Naive thymus-derived CD4-positive, alpha-beta T cell (primary cell): ENCODE measurements at regions not wholly inside any gene's neighbourhood (a gene's known extent, or its start where the extent isn't known, plus 50 kb on each side); places are given as distances from the start of the nearest gene placed in this dataset.

Experiments used
- ATAC-seq: fragments of 150-1000 bp; cut with Tn5 transposase; 2 replicates; pipeline ENCODE4 v1.10.0; 2021; ENCODE audit warnings: mild to moderate bottlenecking, moderate library complexity
- CTCF ChIA-PET: fragments of 350-600 bp; sonication (Branson Sonifier 250); formaldehyde crosslinking; loops from one replicate; lab custom pipeline; 2021; ENCODE audit warnings: antibody characterized with exemption; lab: Charles Lee
- POLR2A ChIA-PET: fragments of 350-600 bp; sonication (Branson Sonifier 250); formaldehyde crosslinking; loops from one replicate; lab custom pipeline; 2021; ENCODE audit warnings: antibody characterized with exemption, inconsistent platforms; lab: Charles Lee
- DNase-seq, 9 donors: peaks; one replicate each; pipeline versions ENCODE4 v3.0.0 to v3.0.0-alpha.2; 2020 to 2022; ENCODE audit warnings: mixed read lengths in 1 of 9
- H3K27ac ChIP-seq: one replicate; pipeline ENCODE4 v1.7.0; 2013; ENCODE audit warnings: mild to moderate bottlenecking, low read depth, low read length, moderate library complexity
- H3K27me3 ChIP-seq, 2 donors: one replicate each; pipeline ENCODE4 v1.7.0; 2013; ENCODE audit warnings: low read length in 2 of 2, mild to moderate bottlenecking in 2 of 2, moderate library complexity in 2 of 2; ENCODE audit not compliant: control insufficient read depth in 2 of 2, insufficient read depth in 2 of 2
- H3K36me3 ChIP-seq, 3 experiments: 1 replicate in 2 of 3; 2 replicates in 1 of 3; pipeline ENCODE4 v1.7.0; 2013; ENCODE audit warnings: low read length in 3 of 3, mild to moderate bottlenecking in 3 of 3, moderate library complexity in 1 of 3; ENCODE audit not compliant: insufficient read depth in 3 of 3, control insufficient read depth in 2 of 3
- H3K4me1 ChIP-seq, 2 donors: one replicate each; pipeline ENCODE4 v1.7.0; 2013; ENCODE audit warnings: low read length in 2 of 2, mild to moderate bottlenecking in 2 of 2, moderate library complexity in 1 of 2; ENCODE audit not compliant: control insufficient read depth in 2 of 2, insufficient read depth in 2 of 2
- H3K4me3 ChIP-seq: 2 replicates; pipeline ENCODE4 v1.7.0; 2013; ENCODE audit warnings: mild to moderate bottlenecking, low read length
- H3K9me3 ChIP-seq, 3 experiments: 1 replicate in 2 of 3; 2 replicates in 1 of 3; pipeline ENCODE4 v1.7.0; 2013; ENCODE audit warnings: low read length in 3 of 3; ENCODE audit not compliant: control insufficient read depth in 2 of 3
- H3K27ac Mint-ChIP-seq, 9 donors: one replicate each; pipeline ENCODE4 v1.8.0; 2020 to 2022; ENCODE audit warnings: mixed read lengths in 9 of 9, mild to moderate bottlenecking in 8 of 9, moderate library complexity in 5 of 9, inconsistent platforms in 2 of 9
- H3K27me3 Mint-ChIP-seq, 5 donors: one replicate each; pipeline ENCODE4 v1.8.0; 2021 to 2022; ENCODE audit warnings: mixed read lengths in 5 of 5, mild to moderate bottlenecking in 1 of 5
- H3K36me3 Mint-ChIP-seq, 5 donors: one replicate each; pipeline ENCODE4 v1.8.0; 2020 to 2022; ENCODE audit warnings: mixed read lengths in 5 of 5, mild to moderate bottlenecking in 3 of 5, inconsistent platforms in 1 of 5
- H3K4me1 Mint-ChIP-seq, 7 donors: one replicate each; pipeline ENCODE4 v1.8.0; 2020 to 2022; ENCODE audit warnings: mixed read lengths in 7 of 7, mild to moderate bottlenecking in 3 of 7, inconsistent platforms in 1 of 7
- H3K4me3 Mint-ChIP-seq, 10 donors: one replicate each; pipeline ENCODE4 v1.8.0; 2020 to 2022; ENCODE audit warnings: mild to moderate bottlenecking in 10 of 10, mixed read lengths in 10 of 10, moderate library complexity in 6 of 10, inconsistent platforms in 2 of 10
- H3K9me3 Mint-ChIP-seq, 11 donors: one replicate each; pipeline ENCODE4 v1.8.0; 2020 to 2022; ENCODE audit warnings: mixed read lengths in 11 of 11, mild to moderate bottlenecking in 4 of 11, inconsistent platforms in 1 of 11, moderate library complexity in 1 of 11
- intact Hi-C, 2 donors: fragments of 100-400 bp; cut with micrococcal nuclease; formaldehyde crosslinking; loops; one replicate each; pipeline ENCODE4 v1.15.1; 2023

- Mint-ChIP-seq H3K4me1 (peaks cover 0 to 9% (median 0%) of the 10 kb centered on the region in 7 donors), H3K4me3 (no peak overlapping the region), H3K27ac (no peak overlapping the region), H3K36me3 (peaks cover 0 to 26% (median 8%) of the 10 kb centered on the region in 5 donors), H3K27me3 (peaks cover 0 to 3% (median 0%) of the 10 kb centered on the region in 5 donors), H3K9me3 (peaks cover 3 to 19% (median 6%) of the 10 kb centered on the region in 11 donors)
- Histone ChIP-seq H3K4me3 (no peak overlapping the region), H3K4me1 (no peaks in the 10 kb centered on the region), H3K27me3 (no peaks in the 10 kb centered on the region), H3K9me3 (no peaks in the 10 kb centered on the region), H3K27ac (no peak overlapping the region), H3K36me3 (no peaks in the 10 kb centered on the region)
- DNase-seq (no peak), ATAC-seq (no peak)
- CTCF ChIA-PET = interaction anchor here (1.1 to 1.3 kb wide), 2 partner anchors 97 to 1294 kb away, joined by 3 read pairs; no protein-coding TSS in a partner anchor
- POLR2A ChIA-PET = no interaction called here
- intact Hi-C loops = loop anchor here in 1 of 2 donors (5.0 kb wide), 1 partner anchor 34 kb away; no protein-coding TSS in a partner anchor
Observed at GRCh38 chr3:187838016-187838540, 92.8 kb upstream of the BCL6 start.

DNA sequence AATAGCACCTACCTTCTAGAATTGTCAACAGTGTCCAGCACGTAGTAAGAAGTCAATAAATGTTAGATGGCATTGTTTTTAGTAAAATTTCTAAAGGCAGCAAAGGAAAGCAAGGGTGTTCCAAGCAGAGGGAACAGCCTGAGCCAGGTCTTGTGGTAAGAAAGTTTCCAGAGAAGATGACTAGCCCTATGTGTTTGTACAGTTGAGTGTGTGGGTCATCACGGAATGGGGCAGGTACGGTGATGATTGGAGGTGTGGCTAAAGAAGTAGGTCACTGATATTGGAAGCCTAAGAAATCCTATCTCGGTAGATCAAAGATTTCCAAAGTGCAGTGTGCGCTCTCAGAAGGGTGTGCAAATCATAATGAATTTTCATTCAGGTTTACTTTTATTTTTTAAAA, 94.2 kb upstream of the BCL6 start:
- no peak overlapping the region for H3K27ac Mint-ChIP-seq
- H3K36me3 ChIP-seq = no peaks in the 10 kb centered on the region
- H3K36me3 Mint-ChIP-seq = peaks cover 0 to 21% (median 8%) of the 10 kb centered on the region in 5 donors
- H3K9me3 Mint-ChIP-seq = peaks cover 3 to 19% (median 6%) of the 10 kb centered on the region in 11 donors
- no peak overlapping the region for H3K4me3 Mint-ChIP-seq
- ChIA-PET POLR2A (no interaction called here), CTCF (interaction anchor here (0.9 kb wide), 1 partner anchor 101 kb away, joined by 3 read pairs; no protein-coding TSS in a partner anchor)
- H3K4me1 Mint-ChIP-seq = peaks cover 0 to 3% (median 0%) of the 10 kb centered on the region in 7 donors
- H3K27ac ChIP-seq = no peak overlapping the region
- intact Hi-C loops = loop anchor here in 1 of 2 donors (5.0 kb wide), 1 partner anchor 33 kb away; no protein-coding TSS in a partner anchor
- no peaks in the 10 kb centered on the region for H3K9me3 ChIP-seq
- no peak overlapping the region for H3K4me3 ChIP-seq
- H3K27me3 Mint-ChIP-seq = peaks cover 0 to 3% (median 0%) of the 10 kb centered on the region in 5 donors
- no peaks in the 10 kb centered on the region for H3K27me3 ChIP-seq
- H3K4me1 ChIP-seq = no peaks in the 10 kb centered on the region
- DNase-seq = no peak
- ATAC-seq = no peak

DNA sequence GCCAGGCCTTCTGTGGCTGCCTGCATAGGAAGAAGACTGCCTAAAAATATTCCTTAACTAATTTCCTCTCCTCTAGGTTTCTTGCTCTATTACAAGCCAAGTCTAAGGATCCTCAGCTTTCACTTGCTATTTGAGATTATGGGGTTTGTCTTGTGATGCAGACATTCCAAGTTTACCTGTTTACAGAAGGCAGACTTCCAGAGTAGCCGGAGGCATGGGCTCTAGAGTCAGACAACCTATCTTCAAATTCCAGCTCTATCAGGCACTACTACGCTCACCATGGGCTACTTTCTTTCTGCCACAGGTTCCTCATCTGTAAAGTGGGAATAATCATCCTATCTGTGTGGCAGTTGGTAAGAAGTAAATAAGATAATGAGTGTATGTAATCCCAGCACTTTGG, 95.6 kb upstream of the BCL6 start:
- no peak overlapping the region for H3K4me3 Mint-ChIP-seq
- no peak overlapping the region for H3K27ac Mint-ChIP-seq
- H3K4me1 ChIP-seq = no peaks in the 10 kb centered on the region
- H3K27me3 ChIP-seq = no peaks in the 10 kb centered on the region
- peaks cover 0 to 8% (median 0%) of the 10 kb centered on the region in 5 donors for H3K27me3 Mint-ChIP-seq
- intact Hi-C loops = no loop called here
- POLR2A ChIA-PET = interaction anchor here (0.6 kb wide), 1 partner anchor 142 kb away, joined by 4 read pairs; no protein-coding TSS in a partner anchor
- ATAC-seq (no peak), DNase-seq (no peak)
- H3K36me3 ChIP-seq = no peaks in the 10 kb centered on the region
- H3K4me3 ChIP-seq = no peak overlapping the region
- no peaks in the 10 kb centered on the region for H3K9me3 ChIP-seq
- H3K36me3 Mint-ChIP-seq = peaks cover 0 to 9% (median 0%) of the 10 kb centered on the region in 5 donors
- CTCF ChIA-PET = no interaction called here
- no peak overlapping the region for H3K27ac ChIP-seq
- H3K9me3 Mint-ChIP-seq = peaks cover 0 to 5% (median 0%) of the 10 kb centered on the region in 11 donors
- peaks cover 0 to under 1% (median 0%) of the 10 kb centered on the region in 7 donors for H3K4me1 Mint-ChIP-seq

GRCh38 chr3:187841560-187841959, 96.3 kb upstream of the BCL6 start:
- H3K4me1 Mint-ChIP-seq = peaks cover 0 to 3% (median 0%) of the 10 kb centered on the region in 7 donors
- no peaks in the 10 kb centered on the region for H3K27me3 ChIP-seq
- no peak overlapping the region for H3K27ac Mint-ChIP-seq
- intact Hi-C loops = no loop called here
- ChIA-PET CTCF (no interaction called here), POLR2A (no interaction called here)
- no peaks in the 10 kb centered on the region for H3K36me3 ChIP-seq
- peaks cover 0 to 9% (median 0%) of the 10 kb centered on the region in 5 donors for H3K36me3 Mint-ChIP-seq
- no peak overlapping the region for H3K27ac ChIP-seq
- H3K4me3 ChIP-seq = no peak overlapping the region
- H3K9me3 ChIP-seq = no peaks in the 10 kb centered on the region
- no peak overlapping the region for H3K4me3 Mint-ChIP-seq
- no peaks in the 10 kb centered on the region for H3K4me1 ChIP-seq
- peaks cover 0 to 5% (median 0%) of the 10 kb centered on the region in 11 donors for H3K9me3 Mint-ChIP-seq
- DNase-seq (no peak), ATAC-seq (no peak)
- H3K27me3 Mint-ChIP-seq = peaks cover 0 to 10% (median 0%) of the 10 kb centered on the region in 5 donors

- ChIA-PET CTCF (no interaction called here), POLR2A (no interaction called here)
- ATAC-seq (no peak), DNase-seq (no peak)
- Mint-ChIP-seq H3K4me3 (no peak overlapping the region), H3K27ac (no peak overlapping the region), H3K36me3 (peaks cover 0 to 6% (median 0%) of the 10 kb centered on the region in 5 donors), H3K9me3 (peaks cover 0 to 3% (median 0%) of the 10 kb centered on the region in 11 donors), H3K27me3 (peaks cover 0 to 13% (median 0%) of the 10 kb centered on the region in 5 donors), H3K4me1 (peaks cover 0 to 3% (median 0%) of the 10 kb centered on the region in 7 donors)
- no peak overlapping the region for H3K27ac ChIP-seq
- H3K9me3 ChIP-seq = no peaks in the 10 kb centered on the region
- intact Hi-C loops = no loop called here
- no peaks in the 10 kb centered on the region for H3K4me1 ChIP-seq
- H3K4me3 ChIP-seq = no peak overlapping the region
- H3K27me3 ChIP-seq = no peaks in the 10 kb centered on the region
- H3K36me3 ChIP-seq = no peaks in the 10 kb centered on the region
Observed at GRCh38 chr3:187843654-187844053, 98.4 kb upstream of the BCL6 start.

DNA sequence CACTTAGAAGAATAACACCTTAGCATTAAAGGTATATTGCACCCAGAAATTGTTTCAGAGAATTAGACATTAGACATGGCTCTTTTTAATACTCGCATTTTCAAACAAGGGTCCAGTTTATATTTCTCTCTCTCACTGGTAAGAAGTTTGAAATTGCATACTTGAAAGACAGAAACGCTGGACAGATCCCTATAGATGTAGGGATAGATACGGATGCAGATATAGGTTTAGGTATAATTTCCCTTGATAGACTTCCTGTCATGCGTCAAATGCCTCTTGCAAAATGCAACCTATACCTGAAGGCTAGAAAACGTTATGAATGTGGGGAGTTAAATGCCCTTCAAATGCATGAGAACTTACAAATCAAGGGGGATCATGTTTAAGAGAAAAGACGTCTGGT, 99.4 kb upstream of the BCL6 start:
- Histone ChIP-seq H3K36me3 (no peaks in the 10 kb centered on the region), H3K9me3 (no peaks in the 10 kb centered on the region), H3K27ac (no peak overlapping the region), H3K4me1 (no peaks in the 10 kb centered on the region), H3K27me3 (no peaks in the 10 kb centered on the region), H3K4me3 (no peak overlapping the region)
- CTCF ChIA-PET = no interaction called here
- ATAC-seq (no peak), DNase-seq (no peak)
- POLR2A ChIA-PET = no interaction called here
- H3K27ac Mint-ChIP-seq = no peak overlapping the region
- H3K27me3 Mint-ChIP-seq = peaks cover 0 to 13% (median 0%) of the 10 kb centered on the region in 5 donors
- intact Hi-C loops = no loop called here
- peaks cover 0 to 10% (median 0%) of the 10 kb centered on the region in 5 donors for H3K36me3 Mint-ChIP-seq
- H3K4me1 Mint-ChIP-seq = peaks cover 0 to 5% (median 0%) of the 10 kb centered on the region in 7 donors
- peaks cover 0 to 5% (median 0%) of the 10 kb centered on the region in 11 donors for H3K9me3 Mint-ChIP-seq
- H3K4me3 Mint-ChIP-seq = no peak overlapping the region

DNA sequence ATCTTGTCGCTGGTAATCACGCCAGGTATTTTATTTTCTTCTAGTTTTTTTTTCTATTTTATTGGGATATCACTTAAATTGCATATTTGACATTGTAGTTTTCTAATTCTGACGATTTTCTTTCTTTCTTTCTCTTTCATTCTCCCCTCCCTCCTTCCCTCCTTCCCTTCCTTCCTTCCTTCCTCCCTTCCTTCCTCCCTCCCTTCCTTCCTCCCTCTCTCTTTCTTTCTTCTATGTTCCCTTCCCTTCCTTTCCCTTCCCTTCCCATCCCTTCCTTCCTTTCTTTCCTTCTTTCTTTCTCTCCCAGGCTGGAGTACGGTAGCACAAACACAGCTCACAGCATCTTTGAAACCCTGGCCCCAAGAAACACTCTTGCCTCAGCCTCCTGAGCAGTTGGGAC, 100.6 kb upstream of the BCL6 start:
- H3K9me3 ChIP-seq = no peaks in the 10 kb centered on the region
- intact Hi-C loops = no loop called here
- no peak overlapping the region for H3K27ac ChIP-seq
- DNase-seq = no peak
- H3K36me3 ChIP-seq = no peaks in the 10 kb centered on the region
- no peak for ATAC-seq
- no peaks in the 10 kb centered on the region for H3K27me3 ChIP-seq
- POLR2A ChIA-PET = no interaction called here
- peaks cover 0 to 13% (median 0%) of the 10 kb centered on the region in 5 donors for H3K27me3 Mint-ChIP-seq
- H3K4me3 Mint-ChIP-seq = no peak overlapping the region
- peaks cover 0 to 15% (median 0%) of the 10 kb centered on the region in 5 donors for H3K36me3 Mint-ChIP-seq
- H3K27ac Mint-ChIP-seq = no peak overlapping the region
- no peak overlapping the region for H3K4me3 ChIP-seq
- H3K9me3 Mint-ChIP-seq = peaks cover 0 to 10% (median 0%) of the 10 kb centered on the region in 11 donors
- H3K4me1 ChIP-seq = no peaks in the 10 kb centered on the region
- H3K4me1 Mint-ChIP-seq = peaks cover 0 to 8% (median 0%) of the 10 kb centered on the region in 7 donors
- CTCF ChIA-PET = no interaction called here
